Stimulated activated naive CD8-positive, alpha-beta T cell treated with anti-CD3 and anti-CD28 coated beads, Interleukin-15, Interleukin-2, amounts not matched to agents 100 ng/mL and 50 ng/mL, for 24 hours (primary cell): ENCODE measurements at regions not wholly inside any gene's neighbourhood (a gene's known extent, or its start where the extent isn't known, plus 50 kb on each side); places are given as distances from the start of the nearest gene placed in this dataset.
A peak's percentile ranks its signal among the peaks of the same experiment; 100 is the strongest.
"Not testable (repeated sequence)": the region's sequence is repeated elsewhere in the genome, so short reads cannot be mapped to it uniquely, and the experiment has no call there.

Source experiments
- H3K27ac Mint-ChIP-seq: one replicate; pipeline ENCODE4 v1.8.0; 2021; ENCODE audit warnings: mild to moderate bottlenecking, mixed read lengths
- H3K27me3 Mint-ChIP-seq: one replicate; pipeline ENCODE4 v1.8.0; 2021; ENCODE audit warnings: mixed read lengths
- H3K36me3 Mint-ChIP-seq: one replicate; pipeline ENCODE4 v1.8.0; 2021; ENCODE audit warnings: low read depth, mixed read lengths
- H3K4me1 Mint-ChIP-seq: one replicate; pipeline ENCODE4 v1.8.0; 2021; ENCODE audit warnings: low read depth, mixed read lengths
- H3K4me3 Mint-ChIP-seq: one replicate; pipeline ENCODE4 v1.8.0; 2021; ENCODE audit warnings: mild to moderate bottlenecking, mixed read lengths
- H3K9me3 Mint-ChIP-seq: one replicate; pipeline ENCODE4 v1.8.0; 2021; ENCODE audit warnings: mixed read lengths

DNA sequence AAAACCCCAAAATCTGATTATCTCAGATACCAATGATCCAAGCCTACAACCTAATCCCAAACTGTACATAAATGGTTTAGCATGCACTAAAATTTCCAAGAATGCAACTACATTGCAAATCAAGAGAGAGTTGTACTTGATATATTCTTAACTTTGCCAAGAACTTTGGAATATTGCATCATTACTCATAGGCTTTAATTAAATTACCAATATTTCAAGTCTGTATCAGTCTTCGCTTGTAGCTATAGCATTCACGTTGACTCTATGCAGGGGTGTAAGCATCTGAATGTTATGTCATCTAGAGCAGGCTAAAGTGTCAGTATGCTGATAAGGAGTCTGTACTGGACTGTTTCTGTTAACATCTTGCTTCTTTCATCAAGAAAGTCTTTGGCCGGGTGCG lies 56.3 kb downstream of the FOXI3 start:
- Mint-ChIP-seq H3K36me3 (no peaks in the 10 kb centered on the region), H3K9me3 (no peaks in the 10 kb centered on the region), H3K27ac (no peak overlapping the region), H3K4me3 (no peak overlapping the region), H3K27me3 (peaks cover 35% of the 10 kb centered on the region), H3K4me1 (no peaks in the 10 kb centered on the region)

DNA sequence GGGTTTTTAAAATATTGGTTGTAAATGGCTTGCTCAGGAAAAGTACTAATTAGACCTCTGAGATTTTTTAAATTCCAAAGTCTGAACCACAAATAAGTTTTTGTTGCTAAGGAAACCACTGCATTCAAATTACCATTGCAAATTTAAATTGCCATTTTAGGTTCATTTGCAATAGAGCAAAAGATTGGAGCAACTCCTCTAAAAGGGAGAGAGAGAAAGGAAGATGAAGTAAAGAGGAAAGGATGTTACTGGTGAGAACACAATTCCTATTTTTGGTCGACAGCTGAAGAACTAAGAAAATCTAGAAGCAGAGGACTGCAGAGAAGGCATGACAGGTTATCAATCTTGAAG lies 74.9 kb downstream of the FOXI3 start:
- Mint-ChIP-seq H3K9me3 (peaks cover 9% of the 10 kb centered on the region), H3K27me3 (peaks cover 16% of the 10 kb centered on the region), H3K4me3 (no peak overlapping the region), H3K27ac (no peak overlapping the region), H3K36me3 (no peaks in the 10 kb centered on the region), H3K4me1 (no peaks in the 10 kb centered on the region)

DNA sequence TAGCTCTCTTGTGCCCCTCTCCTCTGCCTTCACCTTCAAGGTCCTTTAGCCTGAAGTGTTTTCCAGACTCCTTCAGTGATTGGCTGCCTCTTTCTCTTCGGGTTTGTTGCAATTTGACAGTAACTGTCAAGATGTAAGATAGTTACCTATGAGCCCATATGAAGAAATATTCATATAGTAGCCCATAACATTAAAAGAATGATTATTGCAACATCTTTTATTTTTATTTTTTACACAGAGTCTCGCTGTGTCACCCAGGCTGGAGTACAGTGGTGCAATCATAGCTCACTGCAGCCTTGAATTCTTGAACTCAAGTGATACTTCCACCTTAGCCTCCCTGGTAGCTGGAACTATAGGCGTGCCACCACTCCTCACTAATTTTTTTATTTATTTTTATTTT lies 80.5 kb downstream of the FOXI3 start:
- H3K36me3 Mint-ChIP-seq, result no peaks in the 10 kb centered on the region
- peaks cover 9% of the 10 kb centered on the region for H3K9me3 Mint-ChIP-seq
- no peaks in the 10 kb centered on the region for H3K4me1 Mint-ChIP-seq
- H3K27ac Mint-ChIP-seq, result no peak overlapping the region
- no peak overlapping the region for H3K4me3 Mint-ChIP-seq
- H3K27me3 Mint-ChIP-seq, result peaks cover 16% of the 10 kb centered on the region

DNA sequence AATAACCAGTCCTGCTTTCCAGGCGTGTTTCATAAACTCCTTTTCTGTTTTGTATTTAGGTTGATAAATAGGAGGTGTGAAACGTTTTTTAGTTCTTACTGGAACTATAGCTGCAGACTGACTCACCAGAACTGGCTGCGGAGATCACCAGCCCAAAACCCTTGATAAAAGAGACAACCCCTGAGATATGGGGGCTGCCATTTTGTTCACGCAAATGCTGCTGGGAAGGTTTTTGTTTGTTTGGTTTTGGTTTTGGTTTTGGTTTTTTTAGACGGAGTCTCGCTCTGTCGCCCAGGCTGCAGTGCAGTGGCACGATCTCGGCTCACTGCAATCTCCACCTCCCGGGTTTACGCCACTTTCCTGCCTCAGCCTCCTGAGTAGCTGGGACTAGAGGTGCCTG lies 87.1 kb downstream of the FOXI3 start:
- not testable (repeated sequence) for H3K4me1 Mint-ChIP-seq, H3K4me3 Mint-ChIP-seq, H3K27me3 Mint-ChIP-seq, H3K9me3 Mint-ChIP-seq, H3K36me3 Mint-ChIP-seq, H3K27ac Mint-ChIP-seq

DNA sequence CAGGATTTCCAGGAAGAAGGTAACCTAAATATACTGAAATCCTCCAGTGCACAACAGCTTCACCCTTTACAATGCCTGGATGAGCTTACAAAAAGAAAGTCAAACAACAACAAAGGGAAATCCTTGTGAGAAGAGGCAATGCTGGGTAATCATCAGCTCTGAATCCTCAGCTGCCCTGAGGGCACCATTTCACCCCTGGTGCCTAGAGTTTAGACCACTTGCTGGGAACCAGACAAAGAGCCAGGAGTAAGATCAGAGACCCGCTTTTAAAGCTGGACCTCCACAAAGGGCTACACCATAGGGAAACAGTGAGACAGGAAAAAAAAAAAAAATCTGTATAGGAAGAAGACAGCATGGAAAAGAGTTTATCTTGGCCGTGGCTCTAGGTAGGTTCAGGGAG lies 97.0 kb downstream of the FOXI3 start:
- H3K27ac Mint-ChIP-seq, result no peak overlapping the region
- H3K4me1 Mint-ChIP-seq, result peaks cover 5% of the 10 kb centered on the region
- H3K27me3 Mint-ChIP-seq, result peaks cover 31% of the 10 kb centered on the region
- no peaks in the 10 kb centered on the region for H3K9me3 Mint-ChIP-seq
- H3K4me3 Mint-ChIP-seq, result no peak overlapping the region
- no peaks in the 10 kb centered on the region for H3K36me3 Mint-ChIP-seq

DNA sequence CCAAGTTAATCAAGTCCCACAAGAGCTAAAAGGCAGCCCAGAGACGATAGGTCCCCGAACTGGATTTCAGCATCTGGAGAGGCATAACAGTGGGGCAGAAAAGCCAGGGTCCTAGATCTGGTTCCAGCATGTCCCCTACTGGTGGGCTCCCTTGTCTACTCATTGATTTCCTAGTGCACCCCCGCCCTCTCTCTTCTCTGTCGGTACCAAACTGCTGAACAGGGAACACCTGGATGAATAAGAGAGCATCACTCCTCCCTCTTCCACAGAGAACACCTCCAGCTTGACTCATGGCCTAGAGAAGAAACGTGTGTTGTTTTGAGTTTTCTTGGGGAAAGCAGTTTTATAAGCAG lies 101.3 kb downstream of the FOXI3 start:
- Mint-ChIP-seq H3K9me3 (no peaks in the 10 kb centered on the region), H3K4me1 (peaks cover 8% of the 10 kb centered on the region), H3K36me3 (no peaks in the 10 kb centered on the region), H3K27me3 (peaks cover 33% of the 10 kb centered on the region), H3K27ac (no peak overlapping the region), H3K4me3 (no peak overlapping the region)

DNA sequence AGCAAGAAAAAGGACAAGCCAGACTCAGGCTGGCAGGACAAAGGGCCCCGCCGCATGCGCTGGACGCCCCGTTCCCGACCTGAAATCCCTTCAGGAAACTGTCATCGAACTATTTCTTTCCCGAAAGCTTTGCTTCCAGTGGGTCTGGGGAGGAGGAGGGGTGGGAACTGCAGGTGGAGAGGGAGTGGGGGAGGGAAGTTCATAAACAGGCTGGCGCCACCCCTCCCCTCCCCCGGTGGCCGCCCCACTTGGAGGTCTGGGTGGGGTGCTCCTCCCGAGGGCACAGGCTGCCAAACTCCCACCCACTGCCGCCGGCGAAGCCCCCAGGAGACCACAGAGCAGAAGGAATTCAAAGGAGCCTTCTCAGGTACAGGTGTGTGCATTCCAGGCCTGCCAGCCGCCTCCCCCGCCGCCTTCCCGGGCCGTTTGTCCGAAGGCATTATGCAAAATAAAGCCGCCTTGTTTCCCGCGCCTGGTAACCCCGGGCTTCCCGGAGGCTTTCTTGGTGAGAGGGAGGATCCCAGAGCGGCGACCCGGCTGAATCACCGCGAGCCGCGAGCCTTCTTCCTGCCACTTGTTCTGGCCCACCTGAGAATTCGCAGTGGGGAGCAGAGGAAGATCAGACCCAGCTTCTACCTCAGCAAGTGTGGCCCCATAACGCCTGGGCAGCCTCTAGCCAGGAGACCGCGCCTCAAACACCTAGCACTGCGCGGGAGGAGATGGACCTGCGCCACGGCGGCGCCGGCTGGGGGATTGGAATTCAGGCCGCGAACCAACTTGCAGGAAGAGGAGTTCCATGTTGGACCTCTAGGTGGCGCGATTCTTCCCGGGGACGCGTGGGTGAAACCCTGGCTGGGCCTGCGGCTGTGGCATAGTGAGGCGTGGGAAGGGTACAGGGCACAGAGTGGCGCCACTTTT lies 101.9 kb downstream of the FOXI3 start:
- peaks cover 29% of the 10 kb centered on the region for H3K27me3 Mint-ChIP-seq
- no peaks in the 10 kb centered on the region for H3K9me3 Mint-ChIP-seq
- no peaks in the 10 kb centered on the region for H3K36me3 Mint-ChIP-seq
- H3K4me3 Mint-ChIP-seq, result peak overlapping the region; percentile 49
- H3K27ac Mint-ChIP-seq, result no peak overlapping the region
- H3K4me1 Mint-ChIP-seq, result peaks cover 8% of the 10 kb centered on the region

DNA sequence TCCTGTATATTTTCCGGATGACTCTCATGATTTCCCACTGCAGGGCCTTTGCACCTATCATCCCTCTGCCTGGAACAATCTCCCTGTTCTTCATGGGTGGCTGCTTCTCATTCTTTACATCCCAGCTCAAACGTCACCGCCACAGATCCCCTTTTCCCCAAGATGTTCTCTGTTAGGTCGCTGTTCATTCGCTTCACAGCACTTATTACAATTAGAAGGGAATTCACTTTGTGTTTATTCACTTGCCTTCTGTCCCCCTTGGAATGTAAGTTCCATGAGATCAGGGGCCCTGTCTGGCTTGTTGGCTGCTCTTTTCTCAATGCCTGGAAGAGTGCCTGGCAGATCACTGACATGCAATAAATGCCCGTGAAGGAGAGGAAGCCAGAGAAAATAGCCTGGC lies 106.7 kb downstream of the FOXI3 start:
- H3K27me3 Mint-ChIP-seq, result peaks cover 20% of the 10 kb centered on the region
- no peak overlapping the region for H3K27ac Mint-ChIP-seq
- H3K4me1 Mint-ChIP-seq, result peaks cover 13% of the 10 kb centered on the region
- no peaks in the 10 kb centered on the region for H3K36me3 Mint-ChIP-seq
- no peak overlapping the region for H3K4me3 Mint-ChIP-seq
- H3K9me3 Mint-ChIP-seq, result peaks cover under 1% of the 10 kb centered on the region

DNA sequence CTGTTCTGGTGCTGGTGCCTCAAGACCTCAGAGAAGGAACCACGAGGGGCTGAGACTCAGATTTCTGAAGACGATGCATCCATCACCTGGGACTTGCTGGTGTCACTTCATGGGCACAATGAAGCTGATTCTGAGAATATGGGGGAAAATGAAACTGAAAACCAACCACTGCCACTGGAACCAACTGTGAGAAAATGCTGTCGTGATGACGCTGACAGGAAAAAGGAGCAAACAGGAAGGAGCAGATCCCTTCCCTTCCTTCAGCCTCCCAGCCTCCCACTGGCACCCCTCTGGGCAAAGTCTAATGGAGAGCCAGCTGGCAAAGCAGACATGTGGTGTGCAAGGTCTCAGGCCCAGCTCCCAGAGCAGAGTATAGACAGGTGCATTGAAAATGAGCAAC lies 109.7 kb downstream of the FOXI3 start:
- no peaks in the 10 kb centered on the region for H3K36me3 Mint-ChIP-seq
- H3K4me1 Mint-ChIP-seq, result peaks cover 7% of the 10 kb centered on the region
- peaks cover 8% of the 10 kb centered on the region for H3K27me3 Mint-ChIP-seq
- no peak overlapping the region for H3K4me3 Mint-ChIP-seq
- peaks cover 5% of the 10 kb centered on the region for H3K9me3 Mint-ChIP-seq
- H3K27ac Mint-ChIP-seq, result no peak overlapping the region

DNA sequence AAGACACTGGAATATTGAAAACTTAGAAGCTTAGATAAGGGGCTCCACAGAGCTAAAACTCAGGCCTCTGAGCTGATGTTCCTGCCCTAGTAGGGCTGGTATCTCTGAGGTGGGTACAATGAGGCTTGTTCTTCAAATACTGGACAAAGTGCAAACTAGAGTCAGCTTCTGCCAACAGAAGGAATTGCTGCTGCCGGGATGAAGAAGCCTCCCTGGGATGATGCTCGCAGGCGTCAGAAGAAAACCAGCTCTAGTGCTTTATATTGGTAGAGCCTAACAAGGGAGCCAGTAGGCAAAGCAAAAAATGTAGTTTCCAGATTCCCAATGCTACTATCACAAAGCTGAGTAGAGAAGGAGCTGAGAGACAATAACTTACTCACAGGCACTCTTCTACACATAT lies 118.1 kb downstream of the FOXI3 start:
- no peak overlapping the region for H3K27ac Mint-ChIP-seq
- H3K4me3 Mint-ChIP-seq, result no peak overlapping the region
- peaks cover 34% of the 10 kb centered on the region for H3K27me3 Mint-ChIP-seq
- peaks cover 6% of the 10 kb centered on the region for H3K4me1 Mint-ChIP-seq
- H3K9me3 Mint-ChIP-seq, result no peaks in the 10 kb centered on the region
- no peaks in the 10 kb centered on the region for H3K36me3 Mint-ChIP-seq

DNA sequence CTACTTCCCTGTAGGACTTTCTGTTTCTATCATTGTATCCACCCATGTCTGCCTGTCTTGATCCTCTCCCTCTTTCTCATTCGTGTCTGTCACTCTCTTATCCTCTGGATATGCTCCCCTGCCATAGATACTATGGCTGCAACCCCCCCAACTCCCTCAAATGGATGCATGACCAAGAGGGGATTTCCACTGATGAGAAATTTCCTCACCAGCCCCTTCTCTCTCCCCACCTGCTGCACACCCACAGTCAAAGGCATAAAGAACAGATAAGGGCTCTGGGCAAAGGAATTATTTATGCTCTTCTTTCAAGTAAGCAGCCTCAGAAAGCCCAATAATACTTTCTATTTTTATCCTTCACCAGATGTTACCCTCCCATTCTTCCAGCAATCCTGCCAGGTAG lies 121.3 kb downstream of the FOXI3 start:
- H3K4me3 Mint-ChIP-seq, result no peak overlapping the region
- H3K27me3 Mint-ChIP-seq, result peaks cover 25% of the 10 kb centered on the region
- peaks cover 6% of the 10 kb centered on the region for H3K4me1 Mint-ChIP-seq
- H3K27ac Mint-ChIP-seq, result no peak overlapping the region
- no peaks in the 10 kb centered on the region for H3K9me3 Mint-ChIP-seq
- H3K36me3 Mint-ChIP-seq, result no peaks in the 10 kb centered on the region

DNA sequence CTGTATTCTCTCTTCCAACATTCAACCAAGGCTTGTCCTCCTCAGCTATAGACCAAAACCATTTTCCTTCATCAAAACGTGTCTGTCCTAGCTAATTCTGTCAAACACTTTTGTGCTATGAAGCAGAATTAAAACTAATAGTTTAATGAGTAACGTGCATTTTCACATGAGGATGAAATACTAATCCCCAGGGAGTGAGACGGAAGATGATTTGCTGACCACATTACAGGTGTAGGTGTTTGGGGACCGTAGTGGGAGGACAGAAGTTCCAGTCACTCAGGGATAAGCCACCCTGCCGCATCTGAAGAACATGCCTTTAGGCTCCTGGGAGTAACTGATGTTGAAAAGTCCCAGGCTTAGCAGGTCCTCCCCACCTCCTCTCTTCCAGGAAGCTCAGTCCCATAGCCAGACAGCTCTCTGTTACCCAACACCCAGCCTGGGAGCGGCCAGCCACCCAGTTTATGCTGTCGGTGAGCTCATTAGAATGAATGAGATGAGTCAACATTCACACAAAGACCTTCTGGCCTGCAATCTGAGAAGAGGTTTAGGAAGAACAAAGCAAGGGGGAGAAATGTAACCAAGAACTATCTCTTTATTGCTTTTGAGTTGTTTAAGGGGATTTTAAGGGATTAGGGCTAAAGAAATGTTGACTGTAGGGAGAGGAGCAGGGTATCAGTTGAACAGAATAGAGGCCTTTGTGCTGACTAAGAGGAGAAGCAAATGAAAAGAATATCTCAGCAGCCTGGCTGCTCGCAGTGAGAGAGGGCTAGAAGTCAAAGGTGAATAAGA lies 122.5 kb downstream of the FOXI3 start:
- Mint-ChIP-seq H3K27me3 (peaks cover 27% of the 10 kb centered on the region), H3K27ac (no peak overlapping the region), H3K4me1 (peaks cover 6% of the 10 kb centered on the region), H3K36me3 (no peaks in the 10 kb centered on the region), H3K4me3 (no peak overlapping the region), H3K9me3 (no peaks in the 10 kb centered on the region)

DNA sequence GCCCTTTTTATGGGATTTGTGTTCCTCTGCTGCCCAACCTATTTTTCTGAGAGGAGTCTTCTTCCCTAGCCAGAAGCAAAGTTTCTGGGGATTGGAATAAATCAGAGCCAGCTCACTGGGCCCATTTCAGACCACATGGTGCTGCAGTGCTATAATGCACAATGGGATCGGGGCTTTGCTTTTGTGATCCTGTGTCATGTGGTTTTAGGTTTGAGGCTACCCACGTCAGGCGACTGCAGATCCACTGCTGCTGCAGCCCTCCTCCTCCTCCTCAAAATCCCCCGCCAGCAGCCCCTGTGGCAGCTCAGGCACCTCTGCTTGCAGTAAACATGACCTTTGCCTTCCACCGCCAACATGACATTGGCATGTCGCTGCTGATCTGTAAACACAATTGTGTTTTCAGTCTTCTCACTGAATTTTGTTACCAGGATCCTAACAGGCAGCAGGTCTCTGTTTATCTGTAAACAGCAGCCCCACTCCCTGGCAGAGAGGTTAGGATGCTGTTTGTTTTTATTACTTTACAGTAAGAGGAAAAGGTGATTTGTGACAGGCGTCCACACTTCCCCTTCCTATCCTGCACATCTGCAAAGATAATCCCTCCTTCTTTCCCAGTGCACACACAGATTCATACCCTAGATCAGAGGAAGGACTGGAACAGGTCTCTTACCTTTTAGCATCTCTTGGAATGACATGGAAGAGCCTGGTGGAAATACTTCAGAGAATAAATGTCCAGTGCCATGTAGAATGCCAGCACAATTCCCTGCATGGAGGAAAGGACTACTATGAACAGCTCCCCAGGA lies 130.8 kb downstream of the FOXI3 start:
- no peaks in the 10 kb centered on the region for H3K4me1 Mint-ChIP-seq
- H3K4me3 Mint-ChIP-seq, result no peak overlapping the region
- no peaks in the 10 kb centered on the region for H3K9me3 Mint-ChIP-seq
- no peaks in the 10 kb centered on the region for H3K36me3 Mint-ChIP-seq
- H3K27me3 Mint-ChIP-seq, result peaks cover 29% of the 10 kb centered on the region
- no peak overlapping the region for H3K27ac Mint-ChIP-seq

DNA sequence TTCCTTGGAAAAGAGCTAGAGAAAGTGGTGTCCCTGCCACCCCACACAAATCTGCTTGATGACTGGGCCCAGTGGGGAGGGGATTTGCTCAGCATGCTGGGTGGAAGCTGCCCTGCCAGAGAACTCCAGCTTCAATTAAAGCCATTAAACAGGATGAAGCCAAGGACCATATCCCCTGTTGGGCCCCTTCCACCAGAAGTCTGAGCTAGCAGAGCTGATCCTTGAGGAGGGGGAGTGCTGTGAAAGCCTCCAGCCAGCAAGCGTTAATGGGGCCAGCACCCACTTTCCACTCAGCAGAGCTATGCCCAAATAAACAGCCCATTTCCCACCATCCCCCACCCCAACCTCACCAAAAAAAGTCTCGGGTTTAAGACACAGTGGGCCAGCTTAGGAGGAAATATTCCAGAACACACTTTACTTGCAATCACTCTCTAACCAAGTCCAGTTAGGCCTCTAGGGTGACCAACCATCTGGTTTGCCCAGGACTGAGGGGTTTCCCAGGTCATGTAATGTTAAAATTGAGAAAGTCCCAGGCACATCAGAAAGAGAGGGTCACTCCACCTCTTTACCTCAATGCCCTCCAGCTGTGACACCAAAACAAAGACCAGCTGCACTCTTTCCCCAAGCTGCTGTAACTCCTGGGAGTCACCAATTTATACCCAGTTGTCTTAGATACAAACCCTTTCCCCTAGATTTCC lies 132.3 kb downstream of the FOXI3 start:
- H3K4me3 Mint-ChIP-seq, result no peak overlapping the region
- no peaks in the 10 kb centered on the region for H3K9me3 Mint-ChIP-seq
- peaks cover 31% of the 10 kb centered on the region for H3K27me3 Mint-ChIP-seq
- H3K4me1 Mint-ChIP-seq, result no peaks in the 10 kb centered on the region
- H3K27ac Mint-ChIP-seq, result no peak overlapping the region
- H3K36me3 Mint-ChIP-seq, result no peaks in the 10 kb centered on the region
